Head of caudate nucleus (tissue), 42 donors: ENCODE measurements at regions not wholly inside any gene's neighbourhood (a gene's known extent, or its start where the extent isn't known, plus 50 kb on each side); places are given as distances from the start of the nearest gene placed in this dataset.

Experiments used
- DNase-seq, 42 donors: peaks; one replicate each; pipeline versions ENCODE4 v3.0.0 to v3.0.0-alpha.2; 2020 to 2021; ENCODE audit warnings: mixed read lengths in 7 of 42
- intact Hi-C: fragments of 100-400 bp; cut with DNase I; formaldehyde crosslinking; loops from one replicate; pipeline ENCODE4 v1.15.0; 2022

DNA sequence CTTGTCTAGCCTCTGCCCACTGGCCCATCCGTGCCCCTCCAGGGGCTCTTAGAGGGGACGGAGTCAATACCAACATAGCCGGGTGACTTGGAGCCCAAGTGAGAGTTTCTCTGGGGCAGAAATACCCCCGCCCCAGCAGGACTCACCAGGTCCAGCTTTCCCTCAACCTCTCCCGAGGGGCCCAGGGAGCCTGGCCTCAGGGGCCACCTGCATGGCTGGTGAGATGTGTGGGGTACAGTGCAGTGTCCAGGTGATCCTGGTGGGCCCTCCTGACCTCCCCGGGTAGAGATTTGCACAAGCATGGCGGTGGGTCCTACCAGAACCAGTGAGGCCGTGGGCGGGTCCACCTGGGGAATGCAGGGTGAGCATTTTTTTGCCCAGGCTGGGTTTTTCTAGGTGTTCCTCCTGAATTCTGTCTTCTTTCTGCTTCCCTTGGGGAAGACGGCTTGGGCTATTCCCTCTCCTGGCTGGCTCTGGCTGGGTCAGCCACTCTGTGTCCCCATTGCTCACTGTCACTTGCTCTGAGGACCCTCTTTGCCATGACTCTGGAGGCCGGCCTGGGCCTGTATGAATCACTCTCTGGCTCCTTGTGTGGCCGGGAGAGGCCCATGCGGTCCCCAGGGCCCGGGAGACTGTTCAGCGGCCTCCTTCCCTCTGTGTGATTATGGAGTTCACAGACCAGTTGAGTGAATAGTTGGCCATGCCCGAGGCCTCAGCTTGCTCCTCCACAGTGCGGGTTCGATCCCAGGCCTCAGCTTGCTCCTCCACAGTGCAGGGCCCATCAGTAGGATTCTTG lies 71.0 kb upstream of the NKX1-1 start:
- DNase-seq: peak in 3 of 42 donors; percentile 11 to 29 (median 16)
- intact Hi-C loops: no loop called here

DNA sequence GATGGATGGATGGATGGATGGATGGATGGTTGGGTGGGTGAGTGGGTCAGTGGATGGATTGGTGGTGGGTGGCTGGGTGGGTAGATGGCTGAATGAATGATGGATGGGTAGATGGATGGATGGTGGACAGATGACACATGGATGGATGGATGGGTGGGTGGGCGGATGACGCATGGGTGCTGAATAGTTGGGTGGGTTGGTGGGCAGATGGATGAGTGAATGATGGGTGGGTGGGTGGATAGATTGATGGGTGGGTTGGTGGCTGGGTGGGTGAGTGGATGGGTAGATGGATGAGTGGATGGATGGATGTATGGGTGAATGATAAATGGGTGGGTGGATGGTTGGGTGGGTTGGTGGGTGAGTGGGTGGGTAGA lies 69.9 kb upstream of the NKX1-1 start:
- intact Hi-C loops: no loop called here
- DNase-seq: no peak

DNA sequence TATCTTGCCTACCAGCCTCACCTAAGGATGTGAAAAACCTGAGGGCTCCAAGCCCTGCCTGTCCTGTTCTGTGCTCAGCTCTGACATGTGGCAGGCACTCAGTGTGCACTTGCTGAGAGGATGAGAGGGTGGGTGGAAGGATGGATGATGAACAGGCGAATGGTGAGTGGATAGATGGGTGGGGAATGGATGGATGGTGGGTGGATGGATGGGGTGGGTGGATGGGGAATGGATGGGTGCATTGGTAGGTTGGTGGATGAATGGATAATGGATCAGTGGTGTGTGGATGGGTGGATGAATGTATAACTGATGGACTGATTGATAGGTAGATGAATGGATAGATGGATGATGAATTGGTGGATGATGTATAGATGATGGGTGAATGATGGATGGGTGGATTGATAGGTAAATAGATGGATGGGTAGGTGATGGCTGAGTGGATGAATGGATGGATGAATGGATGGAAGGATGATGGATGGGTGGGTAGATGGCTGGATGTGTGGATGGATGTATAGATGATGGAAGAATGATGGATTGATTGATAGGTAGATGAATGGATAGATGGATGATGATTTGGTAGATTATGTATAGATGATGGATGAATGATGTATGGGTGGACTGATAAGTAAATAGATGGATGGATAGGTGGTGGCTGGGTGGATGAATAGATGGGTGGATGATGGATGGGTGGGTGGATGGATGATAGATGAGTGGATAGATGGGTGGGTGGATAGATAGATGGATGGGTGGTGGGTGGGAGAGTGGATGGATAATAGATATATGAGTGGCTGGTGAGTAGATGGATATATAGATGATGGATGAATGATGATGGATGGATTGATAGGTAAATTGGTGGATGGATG lies 69.3 kb upstream of the NKX1-1 start:
- DNase-seq: peak in 1 of 42 donors; percentile 5
- intact Hi-C loops: no loop called here

DNA sequence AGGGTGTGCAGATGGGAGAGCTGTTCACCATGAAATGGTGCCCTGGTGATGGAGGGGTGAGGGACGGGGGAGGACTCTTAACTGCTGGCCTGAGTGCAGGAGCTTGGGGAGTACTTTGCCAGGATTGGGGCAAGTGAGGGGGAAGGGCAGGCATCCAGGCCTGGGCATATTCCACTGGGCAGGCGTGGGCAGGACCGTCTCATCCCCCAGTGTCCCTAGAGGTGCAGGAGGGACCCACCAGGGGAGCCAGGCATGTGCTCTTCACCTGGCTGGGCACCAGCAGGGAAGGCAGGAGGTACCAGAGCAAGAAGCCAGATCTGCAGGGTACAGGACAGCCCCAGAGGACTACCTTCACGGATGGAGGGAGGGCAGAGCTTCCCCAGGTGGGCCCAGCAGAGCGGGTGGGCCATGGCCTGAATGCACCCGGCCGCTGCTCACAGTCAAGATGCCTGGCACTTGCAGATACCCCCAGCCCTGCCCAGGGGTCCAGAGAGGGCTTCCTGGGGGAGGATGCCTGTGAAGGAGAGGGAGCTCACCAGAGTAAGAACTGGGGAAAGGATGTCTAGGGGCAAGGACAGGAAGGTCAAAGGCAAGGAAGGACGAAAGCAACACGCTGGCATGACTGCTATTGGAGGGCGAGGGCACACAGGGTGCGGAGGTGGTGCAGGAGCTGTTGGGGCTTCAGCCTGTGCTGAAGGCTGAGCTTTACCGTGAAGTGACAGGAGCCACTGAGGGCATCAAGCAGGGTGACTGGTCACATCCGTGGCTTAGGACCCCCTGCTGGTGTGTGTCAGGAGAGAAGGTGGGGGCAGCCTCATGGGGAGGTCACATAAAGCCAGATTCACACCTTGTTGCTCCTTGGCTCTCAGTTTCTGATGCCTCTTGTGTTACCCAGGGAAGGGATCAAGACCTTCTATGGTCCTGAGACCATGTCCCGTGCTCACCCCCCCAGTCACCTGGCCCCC lies 68.2 kb upstream of the NKX1-1 start:
- intact Hi-C loops: no loop called here
- peak in 6 of 42 donors; percentile 11 to 38 (median 12) for DNase-seq

DNA sequence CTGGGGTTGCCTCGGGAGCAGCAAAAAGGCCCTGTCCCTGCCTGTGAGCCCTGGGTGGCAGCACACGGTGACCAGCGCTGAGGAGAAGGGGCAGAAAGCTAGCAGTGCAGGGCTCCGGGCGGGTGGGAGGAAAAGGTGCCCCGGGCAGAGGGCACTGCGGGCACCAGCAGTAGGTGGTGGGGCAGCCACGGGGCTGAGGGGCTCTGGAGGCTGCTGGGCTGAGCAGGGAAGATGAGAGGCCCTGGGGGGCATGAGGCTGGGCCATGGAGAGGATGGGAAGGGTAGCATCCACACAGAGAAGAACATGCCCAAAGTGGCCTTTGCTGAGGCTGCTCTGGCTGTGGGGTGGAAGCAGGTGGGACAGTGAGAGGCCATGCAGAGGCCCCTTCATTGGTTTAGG lies 67.5 kb upstream of the NKX1-1 start:
- intact Hi-C loops: no loop called here
- DNase-seq: peak in 2 of 42 donors; percentile 14

DNA sequence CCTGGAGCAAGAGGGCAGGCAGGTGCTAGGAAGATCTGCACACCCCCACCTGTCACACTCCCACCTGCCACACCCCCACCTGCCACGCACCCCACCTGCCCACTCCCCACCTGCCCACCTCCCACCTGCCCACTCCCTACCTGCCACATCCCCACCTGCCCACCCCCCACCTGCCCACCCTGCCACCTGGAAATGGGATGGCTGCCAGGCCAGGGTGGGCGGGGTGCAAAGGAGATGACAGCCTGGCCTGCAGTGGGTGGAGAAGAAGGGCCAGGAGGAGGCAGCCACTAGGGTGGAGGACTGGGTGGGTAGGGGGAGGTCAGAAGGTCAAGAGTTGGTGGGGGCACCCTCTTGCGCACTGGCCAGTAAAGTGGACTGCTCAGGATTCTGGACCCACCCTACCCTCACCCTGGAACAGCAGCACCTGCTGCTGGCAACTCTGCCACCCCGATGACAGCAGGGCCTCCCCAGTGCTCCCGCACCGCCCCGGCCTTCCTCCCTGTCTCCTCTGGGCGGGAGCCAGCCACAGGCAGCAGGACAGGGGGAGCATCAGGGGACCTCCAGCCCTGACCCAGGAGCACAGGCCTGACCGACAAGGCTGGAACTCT lies 66.8 kb upstream of the NKX1-1 start:
- DNase-seq: peak in 5 of 42 donors; percentile 4 to 26 (median 16)
- intact Hi-C loops: no loop called here

DNA sequence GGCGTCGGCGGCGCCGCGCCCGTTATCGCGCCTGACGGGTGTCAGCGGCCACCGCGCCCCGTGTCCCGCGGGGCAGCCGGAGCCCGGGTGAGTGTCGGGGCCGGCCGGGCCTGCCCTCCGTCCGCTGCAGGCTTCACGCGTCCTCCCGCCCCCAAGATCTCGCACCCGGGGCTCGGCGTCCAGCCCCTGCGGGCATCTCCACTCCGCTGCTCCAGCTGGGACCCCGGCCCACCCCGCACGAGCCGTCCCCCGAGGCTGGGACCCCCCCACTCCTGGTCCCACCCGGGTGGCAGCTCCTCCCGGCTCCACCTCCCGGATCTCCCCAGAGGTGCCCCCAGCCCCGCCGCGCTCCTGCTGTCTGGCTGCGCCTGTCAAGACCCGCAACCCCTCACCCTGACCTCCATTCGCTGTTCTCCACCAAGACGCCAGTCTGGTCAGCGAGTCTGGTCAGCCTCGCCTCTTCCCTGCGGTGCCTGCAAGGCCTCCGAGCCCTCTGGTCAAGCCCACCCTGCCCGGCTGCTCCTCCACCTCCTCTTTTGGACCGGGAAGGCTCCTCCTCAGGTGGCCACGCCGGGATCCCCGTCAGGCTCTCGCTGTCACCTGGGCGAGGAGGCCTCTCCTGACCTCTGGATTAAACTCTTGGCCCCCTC lies 66.0 kb upstream of the NKX1-1 start:
- peak in 7 of 42 donors; percentile 7 to 38 (median 9) for DNase-seq
- intact Hi-C loops: no loop called here

DNA sequence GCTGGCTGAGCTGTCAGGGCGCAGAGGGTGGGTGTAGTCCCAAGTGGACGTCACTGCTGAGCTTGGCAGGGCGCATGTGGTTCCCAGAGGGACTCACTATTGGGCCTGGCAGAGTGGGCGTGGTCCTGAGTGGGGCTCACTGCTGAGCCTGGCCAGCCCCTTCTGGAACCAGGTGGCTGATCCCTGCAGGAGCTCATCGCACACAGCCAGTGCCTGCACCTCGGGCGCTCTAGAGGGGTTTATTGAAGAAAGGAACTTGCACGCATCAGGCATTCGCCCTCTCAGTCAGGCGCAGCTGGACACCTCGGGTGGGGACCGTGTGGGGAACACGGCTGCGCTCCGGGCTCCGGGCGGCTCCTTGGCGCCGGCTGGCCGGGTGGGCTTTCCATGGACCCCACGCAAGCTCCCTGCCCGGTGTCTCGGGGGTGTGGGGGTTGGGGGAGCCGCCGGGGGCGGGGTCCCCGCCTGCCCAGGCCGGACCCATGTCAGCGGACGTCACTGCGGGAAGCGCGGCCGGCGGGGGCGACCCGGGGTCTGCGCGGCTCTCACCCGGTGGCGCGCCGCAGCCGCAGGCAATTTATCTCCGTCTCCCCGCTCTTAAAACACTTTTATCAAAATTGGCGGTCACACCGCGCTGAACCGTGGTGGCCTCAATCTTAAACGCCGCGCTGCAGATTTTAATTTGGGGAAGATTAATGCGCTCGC lies 65.4 kb upstream of the NKX1-1 start:
- intact Hi-C loops: no loop called here
- peak in 8 of 42 donors; percentile 9 to 24 (median 12) for DNase-seq

DNA sequence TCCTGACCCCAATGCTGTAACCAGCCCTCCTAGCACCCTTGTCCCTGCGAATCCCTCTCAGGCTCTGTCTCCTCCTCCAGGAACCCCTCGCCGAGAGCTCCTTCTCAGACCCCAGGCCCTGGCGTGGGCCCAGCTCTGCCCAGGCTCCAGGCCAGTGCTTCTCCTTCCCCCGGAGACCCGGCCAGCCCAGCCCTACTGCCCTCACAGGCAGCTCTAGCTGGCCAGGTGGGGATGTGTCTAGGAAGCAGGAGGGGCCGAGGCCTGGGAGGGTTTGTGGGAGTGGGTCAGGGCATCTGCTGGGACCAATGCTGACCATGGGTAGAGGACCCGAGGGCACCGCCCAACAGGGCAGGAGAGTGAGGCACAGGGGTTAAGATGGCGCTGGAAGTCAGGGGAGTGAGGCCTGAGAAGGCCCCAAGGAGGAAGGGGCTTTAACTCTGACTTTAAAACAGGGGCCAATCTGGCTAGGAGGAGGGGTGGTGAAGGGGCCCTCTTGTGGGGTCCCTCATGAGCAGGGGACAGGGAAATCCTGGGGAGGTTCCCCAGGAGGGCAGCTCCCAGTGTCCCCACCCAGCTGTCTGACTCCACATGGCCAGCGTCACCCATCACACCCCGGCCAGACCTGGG lies 64.7 kb upstream of the NKX1-1 start:
- peak in 6 of 42 donors; percentile 5 to 34 (median 15) for DNase-seq
- intact Hi-C loops: no loop called here

DNA sequence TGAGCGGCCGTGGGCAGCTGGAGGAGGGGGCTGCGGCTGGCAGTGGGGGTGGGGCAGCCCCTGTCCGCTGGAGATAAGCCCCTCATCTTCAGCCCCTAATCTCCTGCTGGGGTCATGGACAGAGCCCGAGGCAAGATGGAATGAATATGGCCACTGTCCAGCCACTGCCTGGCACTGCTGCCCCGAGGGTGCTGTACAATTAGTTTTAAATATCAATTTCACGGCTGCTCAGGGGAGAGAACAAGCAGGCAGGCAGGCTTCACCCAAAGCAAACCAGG lies 64.1 kb upstream of the NKX1-1 start:
- no peak for DNase-seq
- intact Hi-C loops: no loop called here

DNA sequence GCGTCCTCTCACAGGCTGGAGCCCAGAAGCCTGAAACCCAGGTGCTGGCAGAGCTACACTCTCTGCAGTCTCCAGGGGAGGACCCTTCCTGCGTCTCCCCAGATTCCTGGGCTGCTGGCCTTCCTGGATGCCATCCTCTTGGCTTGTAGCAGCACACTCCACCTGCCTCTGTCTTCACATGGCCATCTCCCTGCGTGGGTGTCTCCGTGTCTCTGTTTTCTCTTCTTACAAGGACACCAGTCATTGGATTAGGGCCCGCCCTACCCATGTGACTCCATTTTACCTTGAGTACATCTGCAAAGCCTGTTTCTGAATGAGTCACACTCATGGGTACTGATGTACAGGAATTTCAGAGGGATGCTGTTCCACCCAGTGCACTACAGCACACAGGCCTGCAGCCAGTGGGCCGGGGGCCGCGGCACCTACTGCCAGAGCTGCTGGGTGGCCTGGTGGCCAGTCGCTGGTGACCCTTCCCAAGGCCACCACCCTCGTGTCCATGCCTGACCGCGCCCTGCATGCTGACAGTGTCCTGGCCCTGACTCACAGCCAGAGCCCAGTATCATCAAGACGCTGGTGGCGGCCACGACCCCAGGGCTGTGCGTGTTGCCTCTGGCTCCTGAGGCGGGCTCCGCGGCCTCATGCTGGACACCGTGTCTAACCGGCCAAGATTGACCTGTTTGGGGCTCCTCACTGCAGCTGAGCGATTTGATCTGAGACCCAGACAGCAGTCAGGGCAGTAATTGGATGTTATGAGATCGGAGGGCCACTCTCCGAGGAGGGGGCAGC lies 63.6 kb upstream of the NKX1-1 start:
- intact Hi-C loops: no loop called here
- peak in 7 of 42 donors; percentile 5 to 30 (median 22) for DNase-seq

DNA sequence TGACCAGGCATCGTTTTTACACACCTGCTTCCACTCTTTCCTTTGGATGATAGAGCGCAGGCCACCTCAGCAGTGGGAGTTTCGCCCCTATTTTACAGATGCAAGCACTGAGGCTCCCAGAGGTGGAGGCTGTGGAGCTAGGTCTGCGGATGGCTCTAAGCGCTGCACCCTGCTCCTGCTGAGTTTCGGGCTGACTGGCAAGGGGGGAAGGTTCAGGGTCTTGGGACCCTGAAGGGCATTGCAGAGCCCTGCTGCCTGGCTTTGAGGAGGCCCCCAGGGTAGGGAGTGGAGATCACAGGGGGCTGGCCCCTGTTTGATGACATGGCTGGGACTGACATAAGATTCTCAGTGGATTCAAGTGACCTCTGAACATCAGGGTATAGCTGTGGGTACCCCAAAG lies 62.8 kb upstream of the NKX1-1 start:
- peak in 2 of 42 donors; percentile 3 to 16 for DNase-seq
- intact Hi-C loops: no loop called here

DNA sequence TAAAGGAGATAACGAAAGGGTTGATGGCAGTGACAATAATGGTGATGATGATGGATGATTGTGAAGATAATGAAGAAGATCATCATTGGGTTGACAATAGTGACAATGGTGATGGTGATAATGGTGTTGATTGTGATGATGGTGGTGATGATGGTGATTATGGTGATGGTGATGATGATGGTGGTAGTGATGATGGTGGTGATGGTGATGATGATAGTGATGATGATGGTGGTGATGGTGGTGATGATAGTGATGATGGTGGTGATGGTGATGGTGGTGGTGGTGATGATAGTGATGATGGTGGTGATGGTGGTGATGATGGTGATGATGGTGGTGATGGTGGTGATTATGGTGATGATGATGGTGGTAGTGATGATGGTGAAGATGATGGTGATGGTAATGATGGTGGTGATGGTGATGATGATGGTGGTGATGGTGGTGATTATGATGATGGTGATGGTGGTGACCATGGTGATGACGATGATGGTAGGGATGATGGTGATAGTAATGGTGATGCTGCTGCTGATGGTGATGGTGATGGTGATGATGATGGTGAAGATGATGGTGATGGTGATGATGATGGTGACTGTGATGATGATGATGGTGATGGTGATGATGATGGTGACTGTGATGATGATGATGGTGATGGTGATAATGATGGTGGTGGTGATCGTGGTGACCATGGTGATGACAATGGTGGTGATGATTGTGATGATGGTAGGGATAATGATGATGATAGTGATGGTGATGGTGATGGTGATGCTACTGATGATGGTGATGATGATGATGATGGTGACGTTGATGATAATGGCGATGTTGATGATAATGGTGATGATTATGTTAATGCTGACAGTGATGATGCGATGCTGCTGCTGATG lies 61.6 kb upstream of the NKX1-1 start:
- DNase-seq: no peak
- intact Hi-C loops: no loop called here

DNA sequence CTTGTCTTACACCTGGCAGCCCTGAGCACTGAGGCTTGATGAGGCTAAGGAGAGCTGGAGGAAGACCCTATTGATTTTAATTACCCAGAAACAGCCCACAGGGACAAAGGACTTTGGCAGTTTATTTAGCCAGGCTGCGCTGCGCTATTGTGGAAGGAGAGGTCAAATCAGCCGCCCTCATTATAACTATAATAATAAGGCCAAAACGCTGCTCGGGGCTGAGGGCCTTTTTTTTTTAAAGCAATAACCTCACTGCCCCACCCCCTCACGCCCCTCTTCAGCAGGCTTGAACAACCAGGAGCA lies 60.6 kb upstream of the NKX1-1 start:
- intact Hi-C loops: no loop called here
- no peak for DNase-seq

DNA sequence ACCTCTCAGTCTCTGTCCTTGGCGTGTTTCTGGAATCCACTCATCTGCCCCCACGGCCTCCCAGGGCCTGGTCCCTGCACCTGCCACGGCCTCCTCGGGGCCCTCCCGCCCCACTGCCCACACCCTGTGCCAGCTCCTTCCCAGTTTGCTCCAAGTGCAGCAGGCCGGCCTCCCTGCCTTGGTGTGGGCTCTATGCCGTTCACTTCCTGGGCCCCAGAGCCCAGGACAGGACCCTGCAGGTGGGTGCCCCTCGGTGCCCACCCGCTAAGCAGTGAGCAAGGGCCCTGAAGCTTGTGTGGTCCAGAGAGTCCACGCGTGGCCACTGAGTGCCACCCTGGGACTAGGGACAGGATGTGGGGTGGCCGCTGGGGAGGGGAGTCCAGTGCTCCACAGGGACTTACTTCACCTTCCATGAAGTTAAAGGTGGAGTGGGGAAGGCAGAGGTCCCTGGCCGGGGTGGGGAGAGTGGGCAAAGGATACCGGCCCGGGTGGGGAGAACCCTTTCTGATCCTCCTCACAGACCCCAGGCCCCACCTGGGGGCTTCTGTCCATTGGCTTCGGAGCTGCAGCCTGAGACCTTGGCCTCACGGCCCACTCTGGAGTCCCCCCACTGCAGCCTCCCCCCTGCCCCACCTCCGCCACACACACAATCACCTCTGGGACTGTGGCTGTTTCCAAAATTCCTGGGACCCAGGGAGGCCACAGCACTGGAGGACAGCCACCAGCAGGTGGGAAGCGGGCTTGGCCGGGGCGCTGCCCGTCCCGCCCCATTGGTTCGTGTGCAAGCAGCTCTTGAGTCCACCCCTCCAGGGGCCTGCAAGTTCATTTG lies 60.0 kb upstream of the NKX1-1 start:
- DNase-seq: peak in 7 of 42 donors; percentile 5 to 30 (median 8)
- intact Hi-C loops: no loop called here
